ENCODE measurements at regions not wholly inside any gene's neighbourhood (a gene's known extent, or its start where the extent isn't known, plus 50 kb on each side); places are given as distances from the start of the nearest gene placed in this dataset.

DNA sequence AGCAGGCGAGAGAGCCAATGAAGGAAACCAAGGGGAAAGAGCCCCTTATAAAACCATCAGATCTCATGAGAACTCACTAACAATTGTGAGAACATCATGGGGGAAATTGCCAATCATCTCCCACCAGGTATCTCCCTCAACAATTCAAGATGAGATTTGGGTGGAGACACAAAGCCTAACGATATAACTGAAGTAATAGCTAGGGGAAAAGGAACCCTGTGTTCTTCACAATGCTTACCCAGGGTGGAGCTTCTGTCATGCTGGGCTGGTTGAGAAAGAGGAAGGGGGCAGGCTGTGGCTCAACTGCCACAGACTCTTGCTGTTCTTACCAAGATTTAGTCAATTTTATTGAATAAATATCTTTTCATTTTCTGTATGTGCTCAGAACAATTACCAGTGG is 392.1 kb upstream of the HS6ST1 start:
- DNase-seq = no peak

DNA sequence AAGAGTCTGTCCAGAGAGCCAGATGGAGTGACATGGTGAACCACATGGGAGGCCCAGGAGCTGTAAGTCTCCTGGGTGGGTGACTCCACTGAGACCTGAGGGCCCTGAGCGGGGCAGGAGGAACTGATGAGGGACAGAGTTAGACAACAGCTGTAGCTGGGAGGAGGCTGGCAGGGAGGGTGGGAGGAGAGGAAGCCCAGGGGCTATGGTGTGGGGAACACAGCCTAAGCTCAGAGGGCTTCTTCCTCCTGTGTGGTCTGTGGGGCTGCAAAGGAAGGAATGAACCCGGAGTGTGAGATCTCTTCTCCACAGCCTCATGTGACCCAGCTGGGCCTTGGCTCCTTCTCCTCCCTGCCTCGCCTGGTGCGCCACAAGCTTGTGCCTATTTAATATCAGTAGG is 395.6 kb upstream of the HS6ST1 start:
- no peak for DNase-seq

DNA sequence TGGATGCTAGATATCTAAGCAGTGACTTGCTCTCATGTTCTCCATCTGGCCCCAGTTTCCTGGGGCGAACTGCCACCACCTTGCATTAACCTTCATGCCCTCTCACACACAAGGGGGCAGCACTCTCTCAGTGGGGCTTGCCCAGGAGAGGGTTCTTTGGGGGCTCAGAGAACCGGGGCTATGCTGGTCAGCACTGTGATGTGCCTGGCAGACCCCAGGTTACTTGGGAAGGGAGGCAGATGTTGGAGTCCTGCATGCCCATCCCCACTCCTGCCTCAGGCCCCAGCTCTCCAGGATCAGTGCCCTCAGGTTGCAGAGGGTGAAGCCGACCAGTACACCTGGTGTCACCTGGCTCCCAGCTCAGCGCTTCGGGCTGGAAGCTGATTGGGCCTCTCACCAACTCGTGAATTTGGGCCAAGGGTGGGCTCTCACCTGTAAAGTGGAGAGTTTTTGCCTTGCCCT is 396.2 kb upstream of the HS6ST1 start:
- DNase-seq = no peak

DNA sequence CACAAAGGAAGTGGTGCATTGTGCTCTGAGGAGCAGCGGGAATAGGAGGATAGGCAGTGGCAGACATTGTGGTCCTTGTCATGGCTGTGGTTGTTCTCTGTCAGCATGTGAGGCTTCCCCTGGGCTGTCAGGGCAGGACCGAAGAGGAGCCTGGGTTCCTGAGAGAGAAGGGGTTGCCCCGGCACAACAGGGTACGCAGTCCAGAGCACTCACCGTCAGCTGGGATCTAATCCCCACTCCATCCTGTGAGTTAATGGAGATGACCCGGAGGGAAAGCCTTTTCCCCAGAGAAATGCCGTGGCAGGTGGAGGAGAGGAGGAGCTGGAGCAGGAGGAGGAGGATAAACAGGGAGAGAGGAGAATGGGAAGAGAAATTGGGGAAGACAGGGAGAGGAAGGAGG is 396.7 kb upstream of the HS6ST1 start:
- DNase-seq = no peak

DNA sequence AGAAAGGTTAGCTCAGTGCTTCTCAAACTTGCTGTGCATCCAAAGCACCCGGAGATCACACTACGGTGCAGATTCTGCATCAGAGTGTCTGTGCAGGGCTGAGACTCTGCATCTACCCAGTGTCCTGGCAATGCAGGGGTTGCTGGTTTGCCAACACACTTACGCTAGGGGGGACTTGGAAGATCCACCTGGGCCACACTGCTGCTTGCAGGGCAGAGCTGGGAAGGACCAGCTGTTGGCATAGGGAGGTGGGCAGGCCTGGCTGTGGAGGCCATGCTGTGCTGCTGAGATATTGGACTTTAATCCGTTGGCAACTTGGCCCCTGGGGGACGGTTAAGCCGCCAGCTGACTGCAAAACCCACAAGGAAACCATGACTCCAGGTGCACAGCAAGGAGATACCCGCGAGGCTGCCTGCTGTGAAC is 397.6 kb upstream of the HS6ST1 start:
- DNase-seq = no peak

DNA sequence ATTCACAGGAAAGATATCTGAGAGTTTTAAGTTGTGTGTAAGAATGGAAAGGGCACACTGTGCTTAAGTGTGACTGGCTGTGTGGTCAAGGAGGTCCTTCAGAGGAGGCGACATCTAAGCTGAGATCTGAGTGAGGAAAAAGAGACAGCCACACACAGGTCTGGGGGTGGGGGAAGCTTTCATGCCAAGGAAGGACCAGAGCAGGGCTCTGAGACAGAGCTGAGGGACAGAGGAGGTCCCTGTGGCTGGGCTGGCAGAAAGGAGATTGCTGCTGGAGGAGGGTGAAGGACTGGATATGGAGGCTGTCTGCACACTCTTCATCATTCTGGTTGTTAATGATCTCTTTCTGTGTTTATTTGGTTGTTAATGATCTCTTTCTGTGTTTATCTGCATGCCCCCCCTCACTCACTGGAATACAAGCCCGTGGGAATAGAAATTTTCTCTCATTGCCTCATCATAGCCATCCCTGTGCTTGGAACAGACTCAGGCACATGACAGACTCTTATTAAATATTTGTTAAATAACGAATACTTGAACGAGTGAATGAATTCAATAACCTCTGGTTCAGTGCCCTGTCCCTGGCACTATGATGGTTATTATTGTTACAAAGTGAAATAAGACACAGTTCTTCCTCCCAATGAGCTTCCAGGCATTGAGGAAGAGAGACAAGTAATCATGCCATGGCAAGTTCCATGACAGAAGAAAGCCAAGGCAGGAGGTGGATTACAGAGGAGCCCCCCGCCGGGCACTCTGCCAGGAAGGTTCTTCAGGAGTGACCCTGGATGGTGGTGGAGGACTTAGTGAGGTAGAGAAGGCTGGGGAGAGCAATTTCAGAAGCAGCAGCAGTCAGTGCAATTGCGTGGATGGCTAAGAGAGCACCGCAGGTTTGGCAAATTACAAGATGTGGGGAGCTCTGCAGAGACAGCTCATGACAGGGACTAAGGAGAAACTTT is 399.4 kb upstream of the HS6ST1 start:
- DNase-seq = no peak

DNA sequence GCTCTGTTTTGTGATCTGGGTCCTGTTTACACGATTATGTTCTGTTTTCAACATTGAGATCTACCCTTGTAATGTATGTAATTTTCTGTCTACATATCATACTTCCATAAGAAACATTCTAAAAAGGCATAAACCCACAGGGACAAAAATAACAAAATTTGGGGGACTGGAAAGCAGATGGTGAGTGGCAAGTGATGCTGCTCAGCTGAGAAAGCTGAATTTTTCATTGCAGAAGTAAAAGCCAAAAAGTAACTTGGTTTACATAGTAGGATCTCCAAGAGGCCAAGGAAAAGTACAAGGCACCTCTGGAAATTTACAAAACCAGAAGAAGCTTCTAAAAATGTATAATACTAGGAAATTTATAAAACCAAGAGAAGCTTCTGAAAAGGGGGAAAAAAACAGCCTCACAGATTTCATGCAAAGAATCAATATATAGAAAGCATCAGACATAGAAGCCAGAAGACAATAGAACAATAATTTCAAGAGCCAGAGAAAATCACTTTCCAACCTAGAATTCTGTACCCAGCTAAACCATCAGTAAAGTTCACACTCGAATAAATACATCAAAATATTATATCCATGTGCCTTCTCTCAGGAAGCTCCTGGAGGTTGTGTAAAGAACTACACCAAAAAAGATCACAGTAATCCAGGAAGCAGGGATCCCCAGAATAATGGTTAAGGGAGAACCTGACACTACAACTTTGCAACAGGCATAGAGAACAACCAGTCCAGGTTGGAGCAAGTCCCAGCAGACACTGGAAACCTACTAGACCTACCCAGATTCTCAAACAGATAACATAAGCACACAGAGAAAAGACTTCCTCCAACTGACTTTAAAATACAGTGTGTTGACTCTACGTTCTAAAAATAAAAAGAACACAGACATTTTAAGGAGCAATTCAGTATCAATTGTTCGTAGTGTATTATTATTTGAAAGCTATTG is 401.7 kb upstream of the HS6ST1 start:
- no peak for DNase-seq

DNA sequence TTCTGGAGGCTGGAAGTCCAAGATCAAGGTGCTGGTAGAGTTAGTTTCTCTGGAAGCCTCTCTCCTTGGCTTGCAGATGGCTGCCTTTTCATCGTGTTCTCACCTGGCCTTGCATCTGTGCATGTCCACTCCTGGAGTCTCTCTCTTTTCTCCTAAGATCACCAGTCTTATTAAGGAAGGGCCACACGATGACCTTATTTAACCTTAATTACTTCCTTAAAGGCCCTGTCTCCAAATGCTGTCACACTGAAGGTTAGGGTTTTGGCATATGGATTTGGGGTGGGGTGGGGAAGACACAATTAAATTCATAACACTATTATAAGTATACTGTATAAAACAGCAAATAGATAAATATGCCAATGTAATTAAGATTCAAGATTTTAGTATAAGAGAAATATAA is 402.4 kb upstream of the HS6ST1 start:
- DNase-seq = no peak

DNA sequence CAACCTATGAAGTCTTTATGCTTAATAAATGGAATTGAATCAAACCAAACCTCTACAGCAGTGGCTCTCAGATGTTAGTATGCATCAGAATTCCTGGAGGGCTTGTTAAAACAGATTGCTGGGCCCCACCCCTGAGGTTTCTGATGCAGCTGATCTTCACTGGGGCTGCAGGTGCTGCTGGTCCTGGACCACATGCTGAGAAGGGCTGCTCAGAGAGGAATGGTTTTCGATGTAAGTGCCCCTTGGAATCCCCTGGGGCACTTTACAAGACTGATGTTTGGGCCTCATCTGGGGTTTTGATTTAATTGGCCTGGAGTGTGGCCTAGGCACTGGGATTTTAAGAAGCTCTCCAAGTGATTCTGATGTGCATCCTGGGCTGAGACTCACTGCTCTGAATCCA is 403.8 kb upstream of the HS6ST1 start:
- DNase-seq = no peak

DNA sequence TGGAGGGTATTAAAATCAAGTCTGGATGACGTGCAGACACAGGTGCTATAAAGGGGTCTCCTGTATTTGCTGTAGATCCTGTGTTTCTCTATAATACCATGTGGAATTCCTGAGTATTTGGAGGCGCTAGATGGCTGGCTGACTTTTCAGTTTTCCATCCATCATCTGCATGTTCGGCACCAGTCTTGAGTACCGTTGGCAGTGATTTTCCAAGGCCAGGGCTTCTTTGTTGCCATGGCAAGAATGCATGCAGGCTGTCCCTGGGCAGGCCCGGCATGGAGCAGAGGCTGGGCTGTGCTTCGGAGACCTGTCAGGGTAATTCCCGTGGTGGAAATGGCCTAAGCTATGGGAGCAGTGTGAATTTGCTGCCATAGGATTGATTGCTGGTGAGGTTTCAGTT is 405.9 kb upstream of the HS6ST1 start:
- no peak for DNase-seq

DNA sequence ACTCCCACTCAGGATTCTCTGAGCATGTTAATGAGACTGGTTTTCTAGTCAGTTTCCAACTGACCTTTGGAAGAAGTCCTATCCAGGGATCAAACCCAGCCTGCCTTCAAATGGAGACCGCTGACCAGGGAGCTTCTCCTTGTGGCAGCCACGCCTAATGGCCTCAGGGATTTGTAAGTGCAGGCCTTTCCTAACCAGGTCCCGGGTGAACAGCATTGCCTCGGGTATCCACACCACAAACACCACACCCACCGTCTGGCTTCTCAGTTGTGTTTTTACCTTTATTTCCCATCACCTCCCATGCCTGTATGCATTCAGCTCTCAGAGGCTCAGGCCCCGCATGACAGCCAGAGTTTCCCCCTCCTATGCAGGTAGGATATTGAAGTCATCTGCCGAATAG is 406.3 kb upstream of the HS6ST1 start:
- DNase-seq = no peak

DNA sequence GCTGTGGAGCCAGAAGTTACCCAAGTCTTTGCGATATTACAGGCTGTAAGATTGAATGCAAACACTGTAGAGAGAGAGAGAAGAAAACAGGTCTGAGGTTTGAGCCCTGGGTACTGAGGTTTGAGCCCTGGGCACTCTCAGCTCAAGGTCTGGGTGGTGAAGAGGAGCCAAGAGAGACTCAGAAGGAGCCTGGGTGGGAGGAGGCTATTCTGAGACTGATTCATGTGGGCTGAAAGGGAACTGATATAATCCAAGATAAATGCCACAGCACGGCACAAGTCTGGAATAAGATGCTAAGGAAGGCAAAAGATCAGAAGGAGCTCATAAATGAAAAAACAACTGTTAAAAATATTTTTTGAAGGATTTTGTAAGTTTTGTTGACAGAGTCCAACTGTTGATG is 407.6 kb upstream of the HS6ST1 start:
- DNase-seq = no peak

DNA sequence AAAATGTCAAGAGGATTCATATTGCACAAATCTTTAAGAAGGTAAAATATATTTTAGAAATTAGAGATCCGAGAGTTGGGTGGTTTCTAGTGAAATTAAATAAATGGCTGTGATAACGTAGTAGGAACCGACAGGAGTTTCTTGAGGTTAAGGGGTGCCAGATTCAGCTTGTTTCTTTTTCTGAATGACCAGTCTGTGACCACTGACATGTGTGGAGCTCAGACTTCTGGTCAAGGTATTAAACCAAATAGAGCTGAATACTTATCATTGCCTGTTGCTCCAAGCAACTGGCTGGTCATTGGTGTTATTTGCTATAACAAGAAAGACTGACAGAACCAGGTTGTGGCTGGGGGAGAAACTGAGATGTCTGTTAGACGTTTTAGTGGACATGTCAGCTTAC is 408.2 kb upstream of the HS6ST1 start:
- DNase-seq = no peak

DNA sequence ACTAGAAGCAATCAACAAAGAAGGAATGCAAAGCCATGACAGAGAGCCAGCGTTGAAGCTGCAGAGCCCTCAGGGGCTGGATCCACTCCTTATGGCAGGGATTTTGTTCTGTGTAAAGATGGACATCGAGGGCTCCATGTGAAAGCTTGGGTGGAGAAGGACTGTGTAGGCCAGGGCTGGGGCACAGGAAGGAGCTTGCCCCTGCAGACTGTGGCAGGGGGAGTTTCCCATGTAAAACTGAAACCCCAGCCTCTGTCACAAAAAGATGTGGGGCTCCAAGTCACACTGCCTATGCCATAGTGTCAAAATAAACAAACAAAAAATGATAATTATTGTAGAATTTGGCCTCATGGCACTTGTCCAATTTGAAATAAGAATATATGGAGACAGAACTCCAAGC is 408.7 kb upstream of the HS6ST1 start:
- DNase-seq = no peak

DNA sequence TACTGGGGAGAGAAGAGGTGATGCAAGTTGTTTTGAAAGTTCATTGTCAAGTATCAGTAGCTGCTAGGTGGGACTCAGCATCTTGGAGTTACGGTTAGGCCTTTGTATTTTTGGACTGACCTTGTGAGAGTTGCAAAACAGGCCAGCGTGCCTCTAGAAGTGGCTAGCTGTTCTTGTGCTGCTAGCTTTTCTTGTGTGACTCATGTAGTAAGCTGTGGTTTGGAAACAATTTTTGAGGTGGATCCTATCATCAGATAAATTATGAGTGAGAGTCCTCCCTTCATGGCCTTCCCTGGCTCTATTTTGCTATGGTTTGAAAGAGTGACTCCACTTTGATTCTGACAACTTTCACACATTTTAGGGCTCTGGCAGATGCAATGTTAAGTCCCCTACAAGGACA is 409.2 kb upstream of the HS6ST1 start:
- no peak for DNase-seq

DNA sequence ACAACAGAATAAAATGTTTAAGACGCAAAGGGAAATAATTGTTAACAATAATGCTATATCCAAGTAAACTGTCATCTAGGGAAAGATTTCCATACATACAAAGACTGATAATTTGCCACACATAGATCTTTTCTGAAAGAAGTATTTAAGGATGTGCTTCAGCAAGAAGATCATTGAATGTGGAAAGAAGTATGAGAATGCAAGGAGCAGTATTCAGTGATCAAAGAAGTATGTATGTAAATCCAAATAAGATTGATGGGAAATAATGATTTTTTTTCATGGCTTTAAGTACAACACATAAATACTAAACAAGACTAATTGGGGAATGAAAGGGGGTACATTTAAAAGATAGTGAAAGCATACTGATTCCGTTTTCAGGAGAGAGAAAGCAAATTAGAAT is 410.4 kb upstream of the HS6ST1 start:
- DNase-seq = no peak

DNA sequence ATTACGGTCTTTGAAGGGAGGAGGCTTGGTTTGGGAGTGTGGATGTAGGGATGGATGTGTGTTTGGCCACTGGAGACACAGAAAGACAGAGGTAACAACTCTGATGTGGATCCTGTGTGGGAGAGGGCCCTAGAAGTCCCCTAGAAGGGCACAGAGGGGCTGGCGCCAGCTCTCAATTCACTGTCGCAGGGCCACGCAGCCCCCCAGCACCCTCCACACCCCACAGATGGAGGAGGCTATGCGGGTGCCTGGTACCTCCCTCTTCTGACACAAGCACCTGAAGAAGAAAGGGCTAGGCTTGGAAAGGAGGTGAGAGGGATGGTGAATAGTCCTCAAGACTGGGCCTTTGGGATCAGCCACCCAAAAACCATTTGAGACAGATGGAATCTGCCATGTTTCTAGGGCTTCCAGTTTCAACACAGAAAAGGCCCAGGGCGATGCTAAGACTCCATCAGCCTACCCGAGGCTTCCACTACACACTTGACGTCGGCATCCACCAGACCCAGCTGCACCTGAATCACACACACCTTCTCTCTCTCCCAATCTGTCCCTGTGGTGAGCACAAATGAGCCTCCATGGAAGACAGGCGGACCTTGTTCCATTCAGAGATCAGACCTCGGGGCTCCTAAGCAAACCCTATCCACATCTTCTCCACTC is 413.5 kb upstream of the HS6ST1 start:
- DNase-seq = no peak

DNA sequence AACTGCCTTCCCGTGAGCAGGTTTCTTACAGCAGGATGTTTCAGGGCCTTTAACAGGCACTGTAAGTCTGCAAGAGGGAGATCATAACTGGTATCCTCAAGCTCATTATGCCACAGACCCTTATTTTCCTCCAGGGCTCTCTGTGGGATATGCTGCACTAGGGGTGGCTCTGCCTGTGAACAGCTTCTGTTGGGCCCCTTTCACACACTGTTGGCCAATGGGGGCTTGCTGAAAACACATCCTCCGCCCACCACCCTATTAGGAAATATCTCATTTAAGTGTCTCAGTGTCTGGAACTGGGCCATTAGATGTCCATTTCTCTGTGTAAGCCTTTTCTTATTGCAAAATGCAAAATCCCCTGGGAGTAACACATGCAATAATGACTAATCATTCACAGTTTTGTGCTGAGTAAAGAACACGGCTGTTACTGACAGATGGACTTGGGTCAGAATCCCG is 414.3 kb upstream of the HS6ST1 start:
- no peak for DNase-seq

DNA sequence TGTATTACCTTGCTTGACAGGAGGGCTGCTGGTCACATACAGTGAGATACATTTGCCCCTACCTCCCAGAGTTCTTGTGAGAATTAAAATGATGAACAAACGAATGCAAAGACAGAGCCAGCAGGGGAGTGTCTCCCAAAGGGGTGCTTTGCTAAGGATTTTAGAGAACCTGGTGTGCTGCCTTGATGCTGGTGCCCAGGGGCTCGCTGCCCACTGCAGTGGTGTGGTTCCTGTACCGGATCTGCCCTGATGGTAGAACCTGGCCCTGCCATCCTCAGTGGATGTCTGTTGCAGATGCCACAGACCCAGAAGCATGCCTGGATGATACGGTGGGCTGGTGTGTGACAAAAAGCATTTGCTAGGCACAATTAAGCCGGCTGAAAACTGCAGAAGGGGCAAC is 414.8 kb upstream of the HS6ST1 start:
- no peak for DNase-seq

DNA sequence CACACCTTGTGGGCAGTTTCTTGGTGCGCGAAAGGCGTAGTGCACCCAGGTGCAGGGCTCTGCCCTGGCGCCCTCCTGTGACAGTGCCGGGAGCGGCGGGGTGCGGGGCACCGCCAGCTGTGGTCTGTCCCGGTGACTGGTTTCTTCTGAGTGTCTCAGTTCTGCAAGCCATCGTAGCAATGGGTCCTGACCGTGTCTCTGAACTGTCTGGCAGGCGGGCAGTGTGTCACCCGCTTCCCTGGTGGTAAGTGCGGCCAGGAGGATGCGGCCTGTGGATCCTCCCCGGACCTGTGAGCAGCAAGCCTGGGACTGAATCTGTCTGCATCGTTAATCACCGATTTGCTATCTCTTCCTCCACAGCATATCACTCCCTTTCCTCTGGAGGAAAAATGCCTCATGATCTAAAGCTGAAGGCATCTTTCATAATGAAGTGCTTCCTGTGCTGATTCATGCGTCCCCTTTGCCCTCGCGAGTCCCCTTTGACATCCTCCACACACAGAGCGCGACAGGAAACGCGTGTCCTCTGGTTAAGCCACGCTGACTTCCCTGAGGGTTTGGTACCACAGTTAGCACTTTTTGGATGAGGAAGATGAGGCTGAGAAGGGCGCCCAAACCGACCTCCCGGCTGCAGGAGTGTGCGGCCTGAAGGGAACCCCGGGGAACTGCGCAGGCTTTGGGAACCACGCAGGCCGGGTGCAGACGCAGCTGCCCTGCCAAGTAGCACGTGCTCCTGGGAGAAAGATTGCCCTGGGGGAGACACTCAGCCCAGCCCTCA is 416.0 kb upstream of the HS6ST1 start:
- DNase-seq = no peak

DNA sequence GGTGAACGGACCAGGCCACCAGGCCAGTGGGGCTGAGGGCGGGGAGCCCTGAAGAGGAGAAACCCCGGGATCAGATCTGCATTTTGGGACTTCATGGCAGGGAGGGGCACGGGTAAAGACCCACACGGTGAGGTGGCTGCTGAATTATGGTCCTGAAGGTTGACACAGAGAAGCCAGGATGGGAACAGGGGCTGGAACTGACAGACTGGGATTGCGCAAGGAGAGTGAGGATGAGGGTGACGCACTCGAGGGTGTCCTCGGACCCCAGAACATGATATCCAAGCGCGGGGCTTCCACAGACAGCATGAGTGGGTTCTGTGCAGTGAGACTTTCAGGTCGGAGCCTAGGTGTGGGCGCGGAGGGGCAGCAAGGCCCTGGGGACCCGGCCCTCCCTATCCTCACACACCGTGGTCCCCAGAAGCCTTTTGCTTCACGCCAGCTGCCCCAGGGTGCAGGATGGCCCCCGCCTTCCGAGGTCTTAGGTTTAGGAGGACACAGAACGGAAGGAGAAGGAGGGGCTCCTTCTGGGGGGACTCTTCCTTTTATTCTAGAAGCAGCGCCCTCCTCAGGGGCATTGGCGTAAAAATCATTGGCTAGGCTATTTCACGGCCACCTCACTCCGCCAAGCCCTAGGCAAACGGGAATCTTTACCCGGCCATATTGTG is 416.8 kb upstream of the HS6ST1 start:
- DNase-seq = no peak

Measured in left hindlimb (tissue), 1 donor.